Right ventricle myocardium inferior (tissue), 1 donor: ENCODE measurements at regions not wholly inside any gene's neighbourhood (a gene's known extent, or its start where the extent isn't known, plus 50 kb on each side); places are given as distances from the start of the nearest gene placed in this dataset.
"Not testable (repeated sequence)": the region's sequence is repeated elsewhere in the genome, so short reads cannot be mapped to it uniquely, and the experiment has no call there.

Experiments
- ATAC-seq: fragments of 200-7000 bp; cut with Tn5 transposase; one replicate; pipeline ENCODE4 v1.9.1; 2020; ENCODE audit warnings: mild to moderate bottlenecking, moderate library complexity
- DNase-seq: peaks from one replicate; pipeline ENCODE4 v3.0.0; 2021; ENCODE audit errors: missing footprints
- intact Hi-C: fragments of 100-400 bp; cut with DNase I; formaldehyde crosslinking; loops from one replicate; pipeline ENCODE4 v1.11.0; 2022
- donor health status: DM: no; HTN: yes; CAD: no; lungs with severe emphysema.

DNA sequence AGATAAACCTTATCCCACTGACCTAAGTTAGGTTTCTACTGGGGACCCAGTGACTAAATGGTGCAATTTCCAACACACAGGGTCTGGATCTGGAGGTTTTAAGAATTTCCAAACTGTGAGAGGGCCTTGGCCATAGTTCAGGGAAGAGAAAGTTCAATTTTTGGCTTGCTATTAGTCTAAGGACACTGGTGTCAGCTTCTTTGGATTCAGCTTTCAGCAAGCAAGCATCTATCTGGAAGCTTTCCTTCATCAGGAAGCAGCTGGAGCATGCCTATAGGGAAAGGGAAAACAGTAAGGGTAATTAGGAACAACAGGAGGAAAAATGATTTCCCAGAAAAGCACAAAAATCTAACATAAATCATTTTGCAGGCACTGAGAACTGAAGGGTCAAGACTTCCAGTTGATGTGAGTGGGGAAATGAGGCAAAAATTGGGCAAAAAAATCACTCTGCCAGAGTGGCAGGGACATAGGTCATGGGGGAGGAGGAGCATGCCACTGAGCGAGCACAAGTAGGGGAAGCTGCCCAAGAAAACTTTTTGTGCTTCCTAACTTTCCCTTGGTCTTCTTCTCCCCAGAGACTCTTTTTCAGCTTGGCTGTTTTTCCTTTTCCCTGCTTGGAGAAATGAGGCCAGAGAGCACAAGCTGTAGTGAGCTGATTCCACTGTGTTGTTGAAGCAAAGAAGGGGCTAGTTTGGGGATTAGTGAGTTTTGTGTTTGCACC lies 299.6 kb downstream of the FGF10 start:
- DNase-seq (no peak), ATAC-seq (peak; percentile 92)
- intact Hi-C loops = no loop called here

- intact Hi-C loops = no loop called here
- DNase-seq (no peak), ATAC-seq (no peak)
These were observed 304.1 kb downstream of the FGF10 start for GRCh38 chr5:44085083-44085482.

DNA sequence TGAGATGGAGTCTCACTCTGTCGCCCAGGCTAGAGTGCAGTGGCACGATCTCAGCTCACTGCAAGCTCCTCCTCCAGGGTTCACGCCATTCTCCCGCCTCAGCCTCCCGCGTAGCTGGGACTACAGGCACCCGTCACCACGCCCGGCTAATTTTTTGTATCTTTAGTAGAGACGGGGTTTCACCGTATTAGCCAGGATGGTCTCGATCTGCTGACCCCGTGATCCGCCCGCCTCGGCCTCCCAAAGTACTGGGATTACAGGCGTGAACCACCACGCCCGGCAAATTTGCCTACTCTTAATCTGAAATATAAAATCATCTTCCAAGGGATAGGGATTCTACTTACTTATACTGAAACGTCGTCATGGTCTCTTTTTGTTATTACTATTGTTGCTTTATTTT lies 314.7 kb downstream of the FGF10 start:
- ATAC-seq, intact Hi-C loops, DNase-seq: not testable (repeated sequence)

DNA sequence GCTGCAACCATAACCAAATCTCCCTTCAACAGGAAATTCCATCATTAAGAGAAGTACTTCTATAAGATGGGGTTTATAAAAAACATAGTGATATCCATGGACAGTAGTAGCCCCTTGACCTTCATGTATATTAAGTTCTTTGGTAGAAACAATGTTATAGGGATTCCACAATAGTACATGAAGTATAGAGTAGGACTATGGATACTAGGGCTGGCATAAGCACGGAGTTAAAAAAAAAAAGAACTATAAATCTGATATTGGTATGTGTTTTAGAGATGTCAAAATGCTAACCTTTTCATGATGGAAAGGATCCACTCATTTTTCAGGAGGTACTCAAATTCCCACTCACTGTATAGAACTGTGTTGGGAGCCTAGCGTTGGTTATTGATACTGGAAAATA lies 337.6 kb downstream of the FGF10 start:
- intact Hi-C loops = no loop called here
- ATAC-seq (no peak), DNase-seq (no peak)

DNA sequence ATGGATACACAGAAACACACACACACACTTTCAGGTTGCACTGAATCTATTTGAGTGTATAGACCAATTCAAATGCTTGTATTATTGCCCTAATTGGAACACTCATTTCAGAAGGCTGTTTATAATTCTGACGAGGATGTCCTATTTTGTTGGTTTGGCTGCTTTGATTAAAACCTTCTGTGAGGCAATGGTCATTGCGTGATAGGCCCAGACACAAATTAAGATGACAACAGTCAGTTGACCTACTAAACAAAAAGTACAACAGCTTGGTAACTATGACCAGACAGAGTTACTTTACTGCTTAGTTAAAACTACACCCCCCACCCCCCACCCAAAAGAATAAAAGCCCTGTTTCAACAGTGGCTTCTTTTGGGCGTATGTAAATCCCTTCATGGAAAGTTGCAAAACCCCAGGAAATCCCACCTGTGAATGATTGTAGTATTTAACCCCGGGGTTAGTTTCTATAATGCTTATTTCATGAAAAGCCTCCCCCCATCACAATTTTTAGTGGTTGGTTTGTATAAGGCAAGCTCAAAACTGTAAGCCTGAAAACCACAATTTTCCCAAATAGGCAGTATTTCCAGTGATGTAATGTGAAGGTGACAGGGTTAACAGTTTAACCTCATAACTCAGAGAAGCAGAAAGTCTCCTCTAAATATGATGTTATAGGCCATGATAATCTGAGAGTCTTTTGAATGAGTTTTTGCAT lies 340.8 kb downstream of the FGF10 start:
- peak; percentile 58 for ATAC-seq

DNA sequence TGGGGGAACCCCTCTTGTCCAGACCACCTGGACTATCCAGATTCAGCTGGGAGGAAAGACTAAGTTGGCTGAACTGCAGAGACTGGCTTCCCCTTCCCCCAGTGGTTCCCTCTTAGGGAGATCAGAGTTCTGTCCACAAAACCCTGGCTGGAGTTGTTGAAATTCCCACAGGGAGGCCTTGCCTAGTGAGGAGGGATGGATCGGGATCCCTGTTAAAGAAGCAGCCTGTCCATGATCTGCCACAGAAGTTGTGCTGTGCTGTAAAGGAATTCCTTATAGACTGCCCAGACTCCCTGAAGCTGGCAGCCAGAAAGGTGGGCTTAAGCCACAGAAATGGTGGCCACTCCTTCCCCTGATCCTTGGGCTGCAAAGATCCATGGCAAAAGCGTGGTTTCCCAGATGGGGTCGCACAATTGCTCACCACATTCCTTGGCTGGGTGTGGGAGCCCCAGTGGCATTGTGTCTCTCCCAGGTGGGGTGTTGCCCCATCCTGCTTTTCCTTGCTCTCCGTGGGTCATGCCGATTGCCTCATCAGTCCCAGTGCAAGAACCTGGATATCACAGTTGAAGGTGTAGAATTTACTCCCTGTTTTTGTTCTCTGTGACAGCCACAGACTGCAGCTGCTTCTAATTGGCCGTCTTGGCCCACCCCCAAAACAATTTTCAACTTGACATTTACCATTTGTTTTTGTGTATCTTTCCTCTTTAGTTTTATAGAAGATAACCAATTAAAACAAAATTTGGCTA lies 342.4 kb downstream of the FGF10 start:
- no peak for DNase-seq
- peak; percentile 90 for ATAC-seq
- intact Hi-C loops = no loop called here

More for the DNA sequence above, 340.8 kb downstream of the FGF10 start:
- intact Hi-C loops = no loop called here
- DNase-seq = no peak

DNA sequence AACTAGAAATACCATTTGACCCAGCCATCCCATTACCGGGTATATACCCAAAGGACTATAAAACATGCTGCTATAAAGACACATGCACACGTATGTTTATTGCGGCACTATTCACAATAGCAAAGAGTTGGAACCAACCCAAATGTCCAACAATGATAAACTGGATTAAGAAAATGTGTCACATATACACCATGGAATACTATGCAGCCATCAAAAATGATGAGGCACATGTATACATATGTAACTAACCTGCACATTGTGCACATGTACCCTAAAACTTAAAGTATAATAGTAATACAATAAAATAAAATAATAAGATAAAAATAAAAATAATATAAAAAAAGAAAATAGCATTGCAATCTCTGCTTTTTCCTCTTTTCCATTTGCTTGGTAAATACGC lies 344.7 kb downstream of the FGF10 start:
- DNase-seq, intact Hi-C loops, ATAC-seq: not testable (repeated sequence)

GRCh38 chr5:44028226-44028625 lies 361.0 kb downstream of the FGF10 start:
- ATAC-seq = no peak
- DNase-seq = no peak
- intact Hi-C loops = no loop called here

DNA sequence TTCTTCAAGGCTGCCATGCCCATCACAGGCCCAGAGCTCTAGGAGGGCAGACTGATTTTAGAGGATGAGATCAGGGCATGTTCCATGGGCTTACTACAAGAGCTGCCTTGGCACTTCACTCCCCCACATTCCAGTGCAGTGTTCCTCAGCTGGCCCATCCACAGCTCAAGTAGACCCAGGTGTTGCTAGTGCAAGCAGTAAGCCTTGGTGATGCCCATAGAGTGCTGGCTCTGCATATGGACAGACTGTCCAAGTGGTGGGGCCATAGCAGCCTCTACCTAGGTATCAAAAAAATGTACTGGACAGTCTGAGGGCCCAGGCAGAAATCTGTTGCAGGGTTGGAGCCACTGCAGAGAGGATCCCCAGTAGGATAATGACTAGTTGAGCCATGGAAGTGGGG lies 366.6 kb downstream of the FGF10 start:
- ATAC-seq (no peak), DNase-seq (peak; percentile 50)
- intact Hi-C loops = no loop called here

DNA sequence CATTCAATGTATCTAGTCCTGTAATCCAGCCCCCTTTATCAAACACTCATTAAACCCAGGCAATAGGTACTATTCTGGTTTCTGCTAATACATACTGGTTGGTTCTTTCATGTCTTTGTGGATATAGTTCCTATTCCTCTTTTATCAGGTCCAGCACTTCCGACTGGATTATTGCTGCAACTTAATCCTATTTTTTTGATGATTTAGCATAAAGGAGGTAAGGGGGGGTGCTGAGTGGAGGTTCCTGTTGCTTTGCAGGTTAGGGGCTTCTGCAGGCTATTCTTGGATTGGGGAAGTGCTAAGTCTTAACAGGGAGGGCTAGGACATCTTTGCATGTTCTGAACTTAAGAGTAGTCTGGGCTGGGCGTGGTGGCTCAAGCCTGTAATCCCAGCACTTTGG lies 377.7 kb downstream of the FGF10 start:
- intact Hi-C loops = no loop called here
- ATAC-seq (no peak), DNase-seq (no peak)

- ATAC-seq (no peak), DNase-seq (no peak)
- intact Hi-C loops = no loop called here
These were observed 386.8 kb downstream of the FGF10 start for GRCh38 chr5:44002381-44002901.

DNA sequence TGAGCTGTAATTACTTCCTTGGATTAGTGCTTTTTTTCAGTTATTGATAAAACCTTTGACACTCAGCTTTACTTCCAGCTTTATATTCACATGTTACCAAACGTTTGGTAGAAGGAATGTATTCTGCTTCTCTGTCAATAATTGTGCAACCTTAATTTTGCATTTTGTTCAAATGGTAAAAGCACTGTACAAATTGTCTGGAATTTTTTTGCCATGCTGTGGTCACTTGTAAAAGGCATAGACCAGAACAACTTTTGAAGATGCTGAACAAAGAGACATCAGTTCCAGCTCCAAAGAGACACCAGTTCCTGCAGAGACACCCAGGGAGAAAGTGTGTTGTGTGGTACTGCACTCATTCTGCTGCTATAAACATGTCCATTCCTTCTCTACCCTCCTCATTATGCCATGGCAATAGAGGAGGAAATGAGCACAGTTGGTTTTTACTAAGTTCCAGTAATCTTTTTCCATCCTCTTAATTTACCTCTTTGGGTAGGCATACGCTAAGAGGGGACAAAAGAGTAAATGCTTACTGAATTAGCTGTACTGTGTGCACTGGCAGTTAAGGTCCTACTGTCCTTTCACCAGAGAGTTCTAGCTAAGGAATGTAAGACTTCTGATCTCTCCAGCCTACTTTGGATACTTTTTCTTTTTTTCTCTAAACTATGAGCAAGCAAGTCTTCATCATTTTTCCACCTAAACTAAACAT lies 387.4 kb downstream of the FGF10 start:
- intact Hi-C loops = no loop called here
- DNase-seq = no peak

DNA sequence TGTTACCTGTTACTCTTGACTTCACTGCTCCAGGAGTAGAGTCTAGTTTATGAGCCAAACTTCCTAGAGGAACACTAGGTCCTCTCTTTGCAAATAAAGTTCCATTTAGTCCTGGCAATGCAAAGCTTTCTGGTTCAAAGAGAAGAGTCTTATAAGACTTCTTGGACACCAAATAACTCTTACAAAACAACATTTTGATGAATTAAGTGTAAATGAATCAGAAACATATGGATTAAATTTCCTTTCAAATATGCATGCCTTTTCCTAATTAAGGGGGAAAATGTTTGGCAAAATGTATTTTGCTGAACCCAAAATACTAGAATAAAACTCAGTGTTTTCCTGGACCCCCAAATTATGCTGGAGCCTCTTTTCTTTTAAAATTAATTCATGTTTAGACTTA lies 388.0 kb downstream of the FGF10 start:
- ATAC-seq (no peak), DNase-seq (no peak)
- intact Hi-C loops = no loop called here

More for the DNA sequence above, 387.4 kb downstream of the FGF10 start:
- ATAC-seq = no peak

GRCh38 chr5:43997647-43998272 lies 391.5 kb downstream of the FGF10 start:
- no peak for DNase-seq
- intact Hi-C loops = no loop called here
- ATAC-seq = no peak

GRCh38 chr5:43996221-43996620 lies 393.0 kb downstream of the FGF10 start:
- DNase-seq = no peak
- no peak for ATAC-seq
- intact Hi-C loops = no loop called here

DNA sequence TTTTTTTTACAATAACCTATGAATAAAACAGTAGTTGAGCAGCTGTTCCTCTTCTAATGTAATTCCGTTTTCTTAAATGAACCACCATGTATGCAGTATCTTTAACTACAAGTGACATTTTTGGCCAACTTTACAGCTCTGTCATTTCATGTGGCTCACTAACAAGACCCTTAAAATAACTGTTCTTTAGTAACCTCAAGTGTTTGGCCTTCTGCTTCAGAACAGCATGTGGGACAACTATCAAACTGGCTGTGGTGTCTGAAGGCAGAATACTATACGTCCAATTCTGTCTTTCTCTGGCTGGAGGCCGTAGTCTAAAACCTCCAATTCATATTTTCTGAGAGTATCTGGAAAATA lies 391.4 kb downstream of the NNT start:
- ATAC-seq (no peak), DNase-seq (no peak)
- intact Hi-C loops = no loop called here

GRCh38 chr5:43993634-43994351 lies 390.8 kb downstream of the NNT start:
- no peak for DNase-seq
- intact Hi-C loops = no loop called here
- ATAC-seq = peak; percentile 88

DNA sequence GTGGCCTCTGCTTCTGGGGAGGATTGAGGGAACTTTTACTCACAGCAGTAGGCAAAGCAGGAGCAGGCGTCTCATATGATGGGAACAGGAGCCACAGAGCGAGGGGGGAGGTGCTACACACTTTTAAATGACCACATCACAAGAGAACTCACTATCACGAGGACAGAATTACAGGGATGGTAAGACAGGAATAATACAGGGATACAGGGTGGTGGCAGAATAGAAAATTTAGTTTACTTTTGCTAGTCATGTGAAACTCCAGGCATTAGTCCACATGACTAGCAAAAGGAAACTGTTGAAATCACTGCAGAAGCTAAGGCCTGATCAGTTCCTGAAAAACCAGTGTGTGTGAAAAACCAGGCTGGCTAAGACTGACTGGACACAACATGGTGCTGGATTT lies 382.4 kb downstream of the NNT start:
- intact Hi-C loops = no loop called here
- DNase-seq = no peak
- no peak for ATAC-seq
